D721Med (cell line): ENCODE measurements at regions not wholly inside any gene's neighbourhood (a gene's known extent, or its start where the extent isn't known, plus 50 kb on each side); places are given as distances from the start of the nearest gene placed in this dataset.

Experiments used
- DNase-seq: peaks from one replicate; pipeline ENCODE4 v3.0.0; 2011; ENCODE audit warnings: low spot score; ENCODE audit not compliant: insufficient read length
- FAIRE-seq: peaks from 2 replicates; lab custom pipeline; 2011; peaks lifted over from hg19 to GRCh38; lab: Jason Lieb, UNC
- CTCF ChIP-seq: IDR thresholded peaks from 2 replicates; pipeline ENCODE4 v1.5.1; 2012; ENCODE audit warnings: mild to moderate bottlenecking, control low read depth; ENCODE audit not compliant: insufficient read depth; ENCODE audit errors: missing control alignments

GRCh38 chr5:54679686-54680085 is 162.1 kb downstream of the SNX18 start:
- no peak for TF ChIP-seq CTCF
- DNase-seq: no peak
- FAIRE-seq: no peak

GRCh38 chr5:54678737-54679136 is 161.2 kb downstream of the SNX18 start:
- DNase-seq (no peak), FAIRE-seq (no peak)
- TF ChIP-seq CTCF: no peak

GRCh38 chr5:54676481-54677340 is 159.2 kb downstream of the SNX18 start:
- DNase-seq (no peak), FAIRE-seq (no peak)
- TF ChIP-seq CTCF: no peak

- no peak for TF ChIP-seq CTCF
- DNase-seq: no peak
- FAIRE-seq: no peak
Observed at GRCh38 chr5:54673523-54674225, 156.1 kb downstream of the SNX18 start.

- no peak for DNase-seq
- FAIRE-seq: no peak
- no peak for TF ChIP-seq CTCF
Observed at GRCh38 chr5:54672871-54673270, 155.3 kb downstream of the SNX18 start.

GRCh38 chr5:54671681-54672080 is 154.1 kb downstream of the SNX18 start:
- TF ChIP-seq CTCF: no peak
- no peak for FAIRE-seq

More at GRCh38 chr5:54671681-54672080, 154.1 kb downstream of the SNX18 start:
- DNase-seq: no peak
